Hematopoietic multipotent progenitor cell treated with erythropoietin and hydrocortisone succinate and interleukin-3 and kit ligand, for 17 days (in vitro differentiated cells): ENCODE measurements at regions not wholly inside any gene's neighbourhood (a gene's known extent, or its start where the extent isn't known, plus 50 kb on each side); places are given as distances from the start of the nearest gene placed in this dataset.

Source experiments
- DNase-seq: peaks from one replicate; pipeline ENCODE4 v3.0.0-alpha.2; 2015; ENCODE audit warnings: low spot score

DNA sequence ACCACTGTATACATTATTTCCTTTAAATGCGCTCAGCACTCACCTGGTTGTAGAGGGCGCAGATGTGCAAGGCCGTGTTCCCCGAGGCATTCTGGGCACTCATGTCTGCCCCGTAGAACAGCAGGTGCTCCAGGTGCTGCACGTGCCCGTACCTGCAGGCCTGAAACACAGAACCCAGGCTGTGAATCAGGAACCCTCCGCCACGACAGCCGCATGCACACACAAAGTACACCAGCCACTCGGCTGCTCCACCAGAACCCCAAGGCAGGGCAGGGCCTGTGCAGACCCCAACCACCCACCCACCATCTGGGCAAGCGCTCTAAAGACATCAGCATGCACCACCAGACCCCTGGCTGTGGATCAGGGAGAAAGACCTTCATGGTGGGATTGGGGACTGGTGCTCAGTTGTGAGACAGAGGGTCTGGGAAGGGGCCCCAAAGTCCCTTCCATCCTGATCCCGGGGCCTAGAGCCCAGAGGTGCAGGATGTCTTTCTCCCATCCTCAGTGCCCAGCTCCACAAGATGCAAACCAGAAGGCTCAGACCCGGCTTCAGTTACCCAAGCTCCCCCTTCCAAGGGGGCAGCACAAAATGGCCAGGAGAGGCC, 177.2 kb downstream of the SHANK2 start:
- DNase-seq = no peak

- DNase-seq = no peak
Observed at GRCh38 chr11:71071736-71072509, 180.5 kb downstream of the SHANK2 start.

DNA sequence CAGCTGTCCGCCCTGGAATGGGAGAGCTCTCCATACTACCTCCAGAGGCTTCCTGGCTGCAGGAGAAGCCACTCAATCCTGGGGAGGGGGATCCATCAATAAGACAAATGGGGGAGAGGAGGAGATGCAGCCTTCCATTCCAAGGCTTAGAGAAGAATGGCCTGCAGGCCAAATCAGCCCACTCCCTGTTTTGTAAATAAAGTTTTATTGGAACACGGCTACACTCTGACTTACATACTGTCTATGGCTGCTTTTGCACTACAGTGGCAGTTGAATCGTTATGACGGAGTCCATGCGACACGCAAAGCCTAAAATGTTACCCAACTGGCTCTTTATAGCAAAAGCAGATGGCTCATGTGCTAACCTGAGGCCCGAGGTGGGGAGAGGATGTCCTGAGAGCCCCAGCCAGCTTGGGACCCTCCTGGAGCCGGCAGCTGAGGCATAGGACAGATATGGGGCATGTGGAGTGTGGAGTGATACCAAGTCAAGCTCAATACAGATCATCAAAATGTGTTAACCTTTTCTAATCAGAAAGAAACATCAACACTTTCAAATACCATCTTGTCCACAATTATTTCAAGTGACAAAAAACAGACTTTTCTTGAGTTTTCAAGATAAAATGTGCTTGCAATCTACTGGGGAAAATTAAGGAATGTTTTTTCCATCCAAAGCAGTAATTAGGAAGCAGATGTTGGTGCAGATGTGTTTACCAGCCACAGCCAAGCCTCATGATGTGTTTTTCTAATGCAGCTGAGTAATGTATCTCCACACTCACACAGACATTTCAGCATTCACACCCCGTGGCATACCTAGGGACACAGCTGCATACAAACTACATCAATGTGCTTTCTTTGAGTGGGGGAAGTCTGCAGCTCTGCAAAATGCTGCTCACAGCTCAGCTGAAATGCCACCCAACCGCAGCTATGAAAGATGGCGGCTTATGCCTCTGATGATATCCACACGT, 181.6 kb downstream of the SHANK2 start:
- DNase-seq = no peak

- DNase-seq = no peak
Observed at GRCh38 chr11:71068963-71069362, 183.4 kb downstream of the SHANK2 start.

GRCh38 chr11:71067753-71068152, 184.6 kb downstream of the SHANK2 start:
- DNase-seq = no peak

DNA sequence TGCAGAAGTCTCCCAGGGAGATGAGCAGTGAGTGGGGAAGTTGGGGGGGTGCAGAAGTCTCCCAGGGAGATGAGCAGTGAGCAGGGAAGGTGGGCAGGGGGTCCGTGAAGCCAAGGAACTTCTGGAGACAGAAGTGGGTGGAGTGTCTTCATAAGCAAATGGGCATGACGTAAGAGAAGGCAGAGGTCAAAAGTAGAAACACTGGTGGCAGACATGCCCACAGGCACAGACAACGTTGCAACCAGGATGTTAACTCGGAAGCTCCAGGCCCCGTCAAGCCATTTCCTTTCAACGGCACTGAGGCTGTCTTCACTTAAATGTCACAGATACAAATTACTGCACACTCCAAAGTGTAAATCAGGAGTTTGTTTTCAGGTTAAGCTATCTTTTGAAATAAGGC, 186.1 kb downstream of the SHANK2 start:
- no peak for DNase-seq

DNA sequence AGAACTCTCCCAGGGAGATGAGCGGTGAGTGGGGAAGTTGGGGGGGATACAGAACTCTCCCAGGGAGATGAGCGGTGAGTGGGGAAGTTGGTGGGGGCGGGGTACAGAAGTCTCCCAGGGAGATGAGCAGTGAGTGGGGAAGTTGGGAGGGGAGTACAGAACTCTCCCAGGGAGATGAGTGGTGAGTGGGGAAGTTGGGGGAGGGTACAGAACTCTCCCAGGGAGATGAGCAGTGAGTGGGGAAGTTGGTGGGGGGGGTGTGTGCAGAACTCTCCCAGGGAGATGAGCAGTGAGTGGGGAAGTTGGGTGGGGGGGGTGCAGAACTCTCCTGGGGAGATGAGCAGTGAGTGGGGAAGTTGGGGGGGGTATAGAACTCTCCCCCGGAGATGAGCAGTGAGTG, 186.5 kb downstream of the SHANK2 start:
- no peak for DNase-seq

- no peak for DNase-seq
Observed at GRCh38 chr11:71064702-71065515, 187.5 kb downstream of the SHANK2 start.

DNA sequence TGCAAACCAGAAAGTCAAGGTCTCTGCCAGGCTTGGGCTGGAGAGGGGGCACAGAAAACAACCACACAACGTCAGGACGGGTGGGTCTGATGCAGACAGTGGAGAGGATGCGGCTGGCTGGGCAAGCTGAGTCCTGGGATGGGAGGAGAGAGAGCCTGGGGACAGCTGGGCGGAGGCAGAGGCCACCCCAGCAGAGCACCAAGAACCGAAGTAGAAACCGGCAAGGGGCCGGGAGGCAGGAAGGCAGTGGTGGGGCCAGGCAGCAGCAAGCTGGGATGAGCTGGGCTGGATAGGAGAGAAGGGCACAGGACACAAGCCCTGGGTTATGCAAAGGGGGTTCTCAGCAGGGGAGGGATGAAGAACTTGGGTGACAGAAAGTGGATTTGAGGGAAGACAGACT, 188.2 kb downstream of the SHANK2 start:
- DNase-seq = no peak

DNA sequence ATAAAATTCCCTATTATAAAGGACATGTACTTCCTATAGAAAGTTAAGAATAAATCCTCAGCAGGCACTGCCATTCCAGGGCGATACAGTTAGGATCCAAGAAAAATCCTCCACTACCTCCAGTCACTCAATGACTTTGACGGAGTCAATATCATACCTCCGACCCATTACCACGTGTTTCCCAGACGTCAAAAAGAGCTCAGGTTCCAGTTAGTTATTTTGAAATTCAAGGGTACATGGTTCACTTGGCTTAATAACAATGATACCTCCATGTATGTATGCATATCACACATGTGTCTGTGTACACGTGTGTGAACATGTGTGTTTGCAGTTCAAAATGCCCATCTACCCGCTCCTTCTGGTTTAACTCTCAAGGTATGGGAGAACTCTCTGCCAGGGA, 189.2 kb downstream of the SHANK2 start:
- DNase-seq = no peak

GRCh38 chr11:71062199-71062598, 190.2 kb downstream of the SHANK2 start:
- no peak for DNase-seq

DNA sequence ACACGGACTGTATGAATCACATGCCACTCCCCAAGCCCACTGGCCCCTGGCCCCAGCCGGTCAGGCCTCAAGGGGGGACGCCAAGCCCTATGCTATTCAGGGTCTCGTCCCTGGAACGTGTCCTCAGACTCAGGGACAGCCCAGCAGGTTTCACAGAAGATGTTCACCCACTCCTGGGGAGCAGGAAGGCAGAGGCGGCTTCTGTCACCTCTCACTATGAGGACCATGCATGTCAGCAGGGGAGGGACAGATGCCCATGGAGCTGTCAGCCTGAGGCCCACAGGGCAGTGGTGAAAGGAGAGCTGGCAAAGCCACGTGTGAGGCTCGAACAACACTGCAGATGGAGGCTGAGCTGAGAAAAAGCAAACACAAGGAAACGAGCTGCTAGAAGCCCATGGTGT, 192.0 kb downstream of the SHANK2 start:
- no peak for DNase-seq

DNA sequence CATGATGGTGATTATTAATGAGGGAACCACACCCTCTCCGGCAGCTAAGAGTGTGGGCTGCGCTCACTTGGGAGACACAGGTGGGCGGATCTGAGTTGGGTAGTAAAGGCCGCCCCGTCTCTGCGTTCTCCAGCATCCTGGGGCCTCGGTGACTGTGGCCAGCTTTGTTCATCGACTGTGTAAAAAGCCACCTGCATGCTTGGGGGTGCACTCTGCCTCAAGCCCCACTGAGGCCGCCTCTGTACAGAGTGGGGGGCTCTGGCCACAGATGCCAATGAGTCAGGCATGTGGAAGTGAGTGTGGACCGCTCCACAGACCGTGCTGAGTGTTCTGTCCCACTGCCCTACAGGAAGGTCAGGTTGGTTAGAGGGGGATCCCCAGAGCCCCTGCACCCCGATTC, 192.7 kb downstream of the SHANK2 start:
- DNase-seq = no peak

GRCh38 chr11:71055925-71056324, 196.5 kb downstream of the SHANK2 start:
- DNase-seq = no peak
